ENCODE measurements at regions not wholly inside any gene's neighbourhood (a gene's known extent, or its start where the extent isn't known, plus 50 kb on each side); places are given as distances from the start of the nearest gene placed in this dataset.

- Histone ChIP-seq H3K36me3 (ENCODE audit: control insufficient read depth in 4 of 4, insufficient read depth in 3 of 4, low read depth in 1 of 4, low read length in 3 of 4) (no peaks in the 10 kb centered on the region), H3K4me1 (ENCODE audit: control insufficient read depth in 4 of 4, insufficient read depth in 4 of 4, low read length in 3 of 4) (no peaks in the 10 kb centered on the region), H3K27me3 (ENCODE audit: control insufficient read depth in 4 of 4, insufficient read depth in 4 of 4, low read length in 3 of 4) (peaks cover 0 to 5% (median 0%) of the 10 kb centered on the region in 4 donors), H3K27ac (ENCODE audit: low read depth in 1 of 2, low read length in 2 of 2) (no peak overlapping the region), H3K4me3 (ENCODE audit: low read depth in 1 of 3, low read length in 3 of 3) (no peak overlapping the region), H3K9ac (ENCODE audit: low read depth in 1 of 2, low read length in 2 of 2) (no peak overlapping the region), H3K9me3 (ENCODE audit: control insufficient read depth in 4 of 4, low read length in 3 of 4) (peaks cover 0 to 11% (median 1%) of the 10 kb centered on the region in 4 donors)
- 85% methylated on average over 9 of the region's 9 CpGs for WGBS
- DNase-seq (ENCODE audit: low spot score), result no peak
- no peak for TF ChIP-seq FOXA2 (IDR thresholded peaks at IDR 0.05)
- no peak for TF ChIP-seq MAX (IDR thresholded peaks at IDR 0.05)
- TF ChIP-seq FOXA1 (IDR thresholded peaks at IDR 0.05), result no peak
- TF ChIP-seq GABPA (IDR thresholded peaks at IDR 0.05 in 1 of 2, conservative IDR thresholded peaks at IDR 0.05 in 1 of 2), result no peak
- TF ChIP-seq NR2F2 (IDR thresholded peaks at IDR 0.05), result no peak
- TF ChIP-seq CTCF (IDR thresholded peaks at IDR 0.05; ENCODE audit: low read depth, low read length, missing input control), result no peak
- no peak for TF ChIP-seq RXRA (IDR thresholded peaks at IDR 0.05)
- TF ChIP-seq ATF3 (IDR thresholded peaks at IDR 0.05), result no peak
- no peak for TF ChIP-seq ZBTB33 (IDR thresholded peaks at IDR 0.05)
- no peak for TF ChIP-seq YY1 (IDR thresholded peaks at IDR 0.05)
- TF ChIP-seq REST (IDR thresholded peaks at IDR 0.05), result no peak
- no peak for TF ChIP-seq TAF1 (conservative IDR thresholded peaks at IDR 0.05)
- no peak for TF ChIP-seq SP1 (IDR thresholded peaks at IDR 0.05)
- TF ChIP-seq RAD21 (IDR thresholded peaks at IDR 0.05), result no peak
- no peak for TF ChIP-seq EGR1 (IDR thresholded peaks at IDR 0.05; ENCODE audit: low read depth in 2 of 2)
- TF ChIP-seq HNF4A (conservative IDR thresholded peaks at IDR 0.05), result no peak
- TF ChIP-seq JUND (IDR thresholded peaks at IDR 0.05), result no peak
- TF ChIP-seq HNF4G (IDR thresholded peaks at IDR 0.05), result no peak
Measured at GRCh38 chr11:116535120-116535519, 237.7 kb downstream of the BUD13 start.
